HG03457 (cell line): ENCODE measurements at regions not wholly inside any gene's neighbourhood (a gene's known extent, or its start where the extent isn't known, plus 50 kb on each side); places are given as distances from the start of the nearest gene placed in this dataset.

Experiments
- ATAC-seq: cut with Tn5 transposase; IDR thresholded peaks from one replicate; pipeline ENCODE4 v1.9.1; 2021; ENCODE audit warnings: moderate number of reproducible peaks; ENCODE audit not compliant: unreplicated experiment

DNA sequence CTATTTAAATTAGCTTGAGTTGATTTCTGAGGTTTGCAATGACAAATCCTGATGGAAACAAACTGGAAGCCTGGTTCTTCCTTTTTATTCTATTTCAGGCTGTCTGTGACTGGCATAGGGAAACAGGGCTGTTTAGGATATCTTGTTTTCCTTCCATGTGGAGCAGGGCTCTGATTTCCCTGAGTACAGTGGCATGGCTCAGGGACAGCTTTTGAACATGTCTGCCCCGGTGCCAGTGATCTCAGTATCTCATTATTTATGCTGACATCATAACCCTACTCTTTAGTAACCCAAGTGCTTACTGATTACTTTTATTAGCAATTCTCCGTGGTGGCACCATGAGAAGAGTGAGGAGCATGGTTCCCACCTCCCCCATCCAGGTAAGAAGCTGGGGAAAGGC lies 720.3 kb downstream of the GALR1 start:
- ATAC-seq = no peak

- ATAC-seq = no peak
Observed at GRCh38 chr18:77970814-77971213, 721.2 kb downstream of the GALR1 start.

- no peak for ATAC-seq
Observed at GRCh38 chr18:77973745-77974144, 724.1 kb downstream of the GALR1 start.

- no peak for ATAC-seq
Observed at GRCh38 chr18:77974329-77974728, 724.7 kb downstream of the GALR1 start.

DNA sequence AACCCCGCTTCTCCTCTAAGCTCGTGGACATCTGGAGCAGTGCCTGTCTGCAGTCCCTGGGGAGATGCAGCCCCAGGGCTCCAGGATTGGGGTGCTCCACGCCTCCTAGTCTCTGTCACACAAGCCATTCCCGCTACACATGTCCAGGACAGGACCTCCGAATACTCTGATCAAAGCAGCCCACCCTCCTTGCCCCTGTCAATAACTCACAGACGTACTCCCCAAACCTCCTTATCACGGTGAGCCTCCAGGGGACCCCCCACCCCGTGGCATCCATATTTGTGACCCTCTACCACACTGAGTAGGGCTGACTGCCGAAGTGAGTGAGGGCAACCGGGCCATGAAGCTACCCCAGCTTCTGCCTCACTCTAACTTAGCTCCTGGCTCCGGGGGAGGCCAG lies 727.7 kb downstream of the GALR1 start:
- no peak for ATAC-seq

GRCh38 chr18:77980275-77980674 lies 730.6 kb downstream of the GALR1 start:
- ATAC-seq = no peak

- no peak for ATAC-seq
Observed at GRCh38 chr18:77981874-77982273, 732.2 kb downstream of the GALR1 start.

DNA sequence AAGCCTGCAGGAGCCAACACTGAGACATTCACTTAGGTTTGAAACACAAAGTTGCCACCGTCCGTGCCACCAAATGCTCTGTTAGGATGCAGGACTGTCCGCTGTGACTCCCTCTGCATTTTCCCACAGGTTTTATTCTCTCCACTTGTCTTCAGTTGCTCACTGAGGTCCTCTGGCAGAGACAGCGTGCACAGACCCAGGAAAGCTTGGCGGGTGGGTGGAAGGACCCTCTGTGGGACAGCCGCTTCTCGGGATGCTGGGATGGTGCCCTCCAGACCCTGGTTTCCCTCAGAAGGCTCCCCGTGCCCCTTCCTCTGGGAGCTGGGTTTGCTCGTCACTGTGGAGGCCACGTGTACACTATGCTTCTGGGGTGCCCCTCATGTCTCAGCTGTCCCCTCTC lies 733.6 kb downstream of the GALR1 start:
- no peak for ATAC-seq

DNA sequence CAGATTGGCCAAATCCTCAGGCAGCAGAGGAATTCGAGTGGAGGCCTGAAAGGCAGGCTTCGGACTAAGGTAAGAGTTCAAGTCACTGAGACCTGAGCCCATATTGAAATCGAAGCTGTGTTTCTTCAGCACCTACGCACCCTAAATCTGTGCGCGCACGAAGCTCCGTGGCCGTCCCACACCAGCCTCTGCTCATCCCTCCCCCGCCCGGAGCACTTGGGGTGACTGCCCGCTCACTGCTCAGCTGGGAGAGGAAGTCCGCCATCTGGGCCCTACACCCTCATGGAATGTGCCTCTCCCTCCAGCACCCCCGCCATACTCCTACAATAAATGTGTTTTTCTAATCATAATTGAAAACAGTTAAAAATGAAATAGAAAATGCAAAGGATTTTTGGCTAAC lies 734.5 kb downstream of the GALR1 start:
- no peak for ATAC-seq

- no peak for ATAC-seq
Observed at GRCh38 chr18:77984833-77985232, 735.2 kb downstream of the GALR1 start.

- no peak for ATAC-seq
Observed at GRCh38 chr18:77985526-77986281, 736.1 kb downstream of the GALR1 start.

DNA sequence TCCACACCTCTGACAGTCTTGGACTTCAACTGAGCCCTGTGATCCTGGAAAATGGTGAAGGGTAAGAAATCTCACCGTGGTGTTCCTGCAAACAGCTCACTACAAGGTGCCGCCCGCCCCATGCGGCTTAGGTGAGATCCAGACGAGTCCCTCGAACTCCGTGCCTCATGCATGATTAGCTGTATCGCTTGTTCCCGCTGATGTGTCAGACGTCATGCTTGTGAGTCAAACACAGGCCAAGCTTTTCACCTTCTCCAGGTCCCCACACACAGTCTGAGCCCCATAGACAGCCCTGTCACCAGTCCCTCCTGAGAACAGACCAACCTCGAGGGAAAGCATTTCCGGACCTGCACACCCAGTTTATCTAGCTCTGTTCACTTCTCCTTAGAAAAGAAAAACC lies 740.5 kb downstream of the GALR1 start:
- ATAC-seq = no peak

DNA sequence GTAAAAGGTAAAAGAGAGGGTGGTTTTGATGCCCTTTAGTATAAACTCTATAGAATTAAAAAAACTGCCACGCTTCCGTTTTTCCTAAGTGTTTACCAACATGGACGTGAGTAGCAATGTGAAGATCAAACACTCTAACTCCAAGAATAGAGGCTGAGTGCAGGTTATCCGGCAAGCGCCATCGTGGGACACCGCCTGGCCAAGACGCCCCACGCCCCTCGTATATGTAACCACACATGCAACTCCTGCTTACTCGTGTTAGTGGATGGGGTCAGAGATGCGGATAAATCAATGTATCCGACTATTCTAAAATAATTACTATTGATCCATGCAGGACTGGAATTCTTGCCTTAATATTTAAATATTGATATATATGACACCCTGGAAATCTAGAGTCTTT lies 741.3 kb downstream of the GALR1 start:
- ATAC-seq = no peak

- no peak for ATAC-seq
Observed at GRCh38 chr18:77992057-77992456, 742.4 kb downstream of the GALR1 start.

DNA sequence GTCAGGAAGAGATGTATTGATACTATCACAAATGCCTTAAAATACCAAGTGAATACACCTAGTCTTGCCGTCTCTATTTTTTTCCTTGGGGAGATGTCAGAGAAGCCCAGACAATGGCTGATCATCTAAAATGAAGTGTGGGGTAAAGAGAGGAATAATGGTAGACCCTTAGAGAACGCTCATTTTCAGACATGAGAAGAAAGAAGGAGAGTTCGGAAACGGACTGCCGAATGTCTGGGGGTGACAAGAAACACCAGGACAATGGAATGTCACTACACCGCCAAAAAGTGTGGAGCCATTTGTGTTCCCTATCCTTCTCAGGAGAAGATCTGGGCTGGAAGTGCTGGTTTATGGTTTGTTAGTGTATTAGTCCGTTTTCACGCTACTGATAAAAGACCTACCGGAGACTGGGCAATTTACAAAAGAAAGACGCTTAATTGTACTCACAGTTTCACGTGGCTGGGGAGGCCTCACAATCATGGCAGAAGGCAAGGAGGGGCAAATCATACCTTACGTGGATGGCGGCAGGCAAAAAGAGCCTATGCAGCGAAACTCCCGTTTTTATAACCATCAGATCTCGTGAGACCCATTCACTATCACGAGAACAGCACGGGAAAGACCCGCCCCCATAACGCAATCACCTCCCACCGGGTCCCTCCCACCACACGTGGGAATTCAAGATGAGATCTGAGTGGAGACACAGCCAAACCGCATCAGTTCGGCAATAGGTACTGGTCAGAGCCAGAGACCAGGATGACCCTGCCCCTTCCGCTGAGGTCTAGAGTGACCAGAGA lies 743.7 kb downstream of the GALR1 start:
- ATAC-seq = no peak

DNA sequence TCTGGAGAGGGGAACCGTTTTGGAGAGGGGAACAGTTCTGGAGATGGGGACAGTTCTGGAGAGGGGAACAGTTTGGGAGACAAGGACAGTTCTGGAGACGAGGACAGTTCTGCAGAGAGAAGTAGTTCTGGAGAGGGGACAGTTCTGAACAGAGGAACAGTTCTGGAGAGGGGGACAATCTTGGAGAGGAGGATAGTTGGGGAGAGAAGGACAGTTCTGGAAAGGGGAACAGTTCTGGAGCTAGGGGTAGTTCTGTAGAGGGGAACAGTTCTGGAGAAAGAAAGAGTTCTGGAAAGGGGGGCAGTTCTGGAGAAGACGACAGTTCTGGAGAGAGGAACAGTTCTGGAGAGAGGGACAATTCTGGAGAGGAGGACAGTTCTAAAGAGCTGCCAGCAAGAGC lies 745.9 kb downstream of the GALR1 start:
- ATAC-seq = no peak

DNA sequence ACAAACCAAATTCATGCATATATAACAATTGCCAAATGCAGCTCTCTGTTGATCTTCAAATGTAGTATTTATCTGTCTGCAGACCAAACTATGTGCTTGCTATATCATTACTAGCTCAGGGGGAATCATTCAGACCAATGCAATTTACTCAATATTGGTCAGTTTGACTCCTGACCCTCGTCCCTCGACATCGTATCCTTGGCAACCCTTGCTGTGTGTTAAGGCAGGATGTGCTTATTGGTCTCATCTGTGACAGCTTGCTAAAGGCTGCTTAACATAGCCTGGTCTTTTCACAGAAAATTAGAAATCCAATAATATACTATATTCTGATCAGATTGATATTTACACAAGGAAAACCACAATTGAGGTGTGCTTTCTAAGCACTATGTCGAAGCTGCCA lies 747.1 kb downstream of the GALR1 start:
- ATAC-seq = no peak

GRCh38 chr18:78001811-78002210 lies 752.2 kb downstream of the GALR1 start:
- ATAC-seq = no peak

GRCh38 chr18:78006006-78006773 lies 756.5 kb downstream of the GALR1 start:
- ATAC-seq = no peak

GRCh38 chr18:78006774-78007260 lies 757.2 kb downstream of the GALR1 start:
- no peak for ATAC-seq

GRCh38 chr18:78010363-78010762 lies 760.7 kb downstream of the GALR1 start:
- no peak for ATAC-seq

DNA sequence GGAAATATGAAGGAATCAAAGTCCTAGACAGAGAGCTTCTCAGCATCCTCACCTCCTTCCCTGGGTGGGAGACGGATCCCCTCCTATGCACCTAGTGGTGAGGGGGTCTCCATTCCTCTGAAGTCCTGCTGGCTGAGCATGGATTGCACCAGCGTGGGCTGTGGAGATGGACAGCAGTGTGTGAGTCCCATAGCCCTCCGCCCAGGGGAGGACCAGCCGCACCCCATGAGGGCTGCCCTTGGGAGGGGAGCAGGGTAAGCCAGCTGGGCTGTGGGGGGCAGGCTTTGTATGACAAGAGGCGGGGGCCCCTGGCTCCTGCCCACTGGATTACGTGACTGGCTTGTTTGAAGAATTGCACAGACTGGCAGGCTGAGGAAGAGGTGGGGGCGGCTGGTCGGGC lies 768.2 kb downstream of the GALR1 start:
- no peak for ATAC-seq
